ENCODE measurements at regions not wholly inside any gene's neighbourhood (a gene's known extent, or its start where the extent isn't known, plus 50 kb on each side); places are given as distances from the start of the nearest gene placed in this dataset.

DNA sequence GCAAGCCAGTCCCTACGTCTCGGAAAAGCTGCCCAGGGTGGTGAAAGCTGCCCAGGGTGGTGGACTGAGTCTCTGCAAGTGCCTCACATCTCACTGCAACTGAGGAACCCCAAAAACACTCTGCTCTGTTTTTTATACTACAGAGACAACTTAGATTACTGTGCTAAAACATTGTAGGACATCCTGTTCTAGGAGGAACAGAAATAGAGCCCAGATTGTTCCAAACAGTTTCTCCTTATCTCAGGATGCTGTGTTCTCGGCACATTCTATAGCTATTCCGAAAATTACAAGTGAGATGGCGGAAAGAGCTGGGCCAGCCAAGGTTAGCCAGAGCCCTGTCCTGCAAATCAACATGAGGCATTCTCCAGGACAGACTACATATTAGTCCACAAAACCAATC, 138.7 kb downstream of the LRIG3 start:
- TF ChIP-seq, protein P1, sequence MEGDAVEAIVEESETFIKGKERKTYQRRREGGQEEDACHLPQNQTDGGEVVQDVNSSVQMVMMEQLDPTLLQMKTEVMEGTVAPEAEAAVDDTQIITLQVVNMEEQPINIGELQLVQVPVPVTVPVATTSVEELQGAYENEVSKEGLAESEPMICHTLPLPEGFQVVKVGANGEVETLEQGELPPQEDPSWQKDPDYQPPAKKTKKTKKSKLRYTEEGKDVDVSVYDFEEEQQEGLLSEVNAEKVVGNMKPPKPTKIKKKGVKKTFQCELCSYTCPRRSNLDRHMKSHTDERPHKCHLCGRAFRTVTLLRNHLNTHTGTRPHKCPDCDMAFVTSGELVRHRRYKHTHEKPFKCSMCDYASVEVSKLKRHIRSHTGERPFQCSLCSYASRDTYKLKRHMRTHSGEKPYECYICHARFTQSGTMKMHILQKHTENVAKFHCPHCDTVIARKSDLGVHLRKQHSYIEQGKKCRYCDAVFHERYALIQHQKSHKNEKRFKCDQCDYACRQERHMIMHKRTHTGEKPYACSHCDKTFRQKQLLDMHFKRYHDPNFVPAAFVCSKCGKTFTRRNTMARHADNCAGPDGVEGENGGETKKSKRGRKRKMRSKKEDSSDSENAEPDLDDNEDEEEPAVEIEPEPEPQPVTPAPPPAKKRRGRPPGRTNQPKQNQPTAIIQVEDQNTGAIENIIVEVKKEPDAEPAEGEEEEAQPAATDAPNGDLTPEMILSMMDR (IDR thresholded peaks at IDR 0.05), result no peak
- TF ChIP-seq SIN3A (IDR thresholded peaks at IDR 0.05; ENCODE audit: borderline replicate concordance, insufficient read depth, low read depth, low read length), result no peak
- TF ChIP-seq, protein P2, sequence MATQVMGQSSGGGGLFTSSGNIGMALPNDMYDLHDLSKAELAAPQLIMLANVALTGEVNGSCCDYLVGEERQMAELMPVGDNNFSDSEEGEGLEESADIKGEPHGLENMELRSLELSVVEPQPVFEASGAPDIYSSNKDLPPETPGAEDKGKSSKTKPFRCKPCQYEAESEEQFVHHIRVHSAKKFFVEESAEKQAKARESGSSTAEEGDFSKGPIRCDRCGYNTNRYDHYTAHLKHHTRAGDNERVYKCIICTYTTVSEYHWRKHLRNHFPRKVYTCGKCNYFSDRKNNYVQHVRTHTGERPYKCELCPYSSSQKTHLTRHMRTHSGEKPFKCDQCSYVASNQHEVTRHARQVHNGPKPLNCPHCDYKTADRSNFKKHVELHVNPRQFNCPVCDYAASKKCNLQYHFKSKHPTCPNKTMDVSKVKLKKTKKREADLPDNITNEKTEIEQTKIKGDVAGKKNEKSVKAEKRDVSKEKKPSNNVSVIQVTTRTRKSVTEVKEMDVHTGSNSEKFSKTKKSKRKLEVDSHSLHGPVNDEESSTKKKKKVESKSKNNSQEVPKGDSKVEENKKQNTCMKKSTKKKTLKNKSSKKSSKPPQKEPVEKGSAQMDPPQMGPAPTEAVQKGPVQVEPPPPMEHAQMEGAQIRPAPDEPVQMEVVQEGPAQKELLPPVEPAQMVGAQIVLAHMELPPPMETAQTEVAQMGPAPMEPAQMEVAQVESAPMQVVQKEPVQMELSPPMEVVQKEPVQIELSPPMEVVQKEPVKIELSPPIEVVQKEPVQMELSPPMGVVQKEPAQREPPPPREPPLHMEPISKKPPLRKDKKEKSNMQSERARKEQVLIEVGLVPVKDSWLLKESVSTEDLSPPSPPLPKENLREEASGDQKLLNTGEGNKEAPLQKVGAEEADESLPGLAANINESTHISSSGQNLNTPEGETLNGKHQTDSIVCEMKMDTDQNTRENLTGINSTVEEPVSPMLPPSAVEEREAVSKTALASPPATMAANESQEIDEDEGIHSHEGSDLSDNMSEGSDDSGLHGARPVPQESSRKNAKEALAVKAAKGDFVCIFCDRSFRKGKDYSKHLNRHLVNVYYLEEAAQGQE (IDR thresholded peaks at IDR 0.05; ENCODE audit: insufficient read depth in 1 of 2, low read depth in 2 of 2, low read length in 1 of 2), result no peak

Data from Panc1 (cell line).